Activated CD4-positive, alpha-beta T cell treated with anti-CD3 and anti-CD28 coated beads, Interleukin-2, amount 10 ng/mL, durations not matched to agents 7 days and 5 days (primary cell): ENCODE measurements at regions not wholly inside any gene's neighbourhood (a gene's known extent, or its start where the extent isn't known, plus 50 kb on each side); places are given as distances from the start of the nearest gene placed in this dataset.

Experiments used
- CTCF ChIA-PET: fragments of 350-600 bp; sonication (Branson Sonifier 250); formaldehyde crosslinking; loops from one replicate; lab custom pipeline; 2021; ENCODE audit warnings: antibody characterized with exemption; lab: Charles Lee
- POLR2A ChIA-PET: fragments of 350-600 bp; sonication (Branson Sonifier 250); formaldehyde crosslinking; loops from one replicate; lab custom pipeline; 2021; ENCODE audit warnings: antibody characterized with exemption; lab: Charles Lee
- DNase-seq: peaks from one replicate; pipeline ENCODE4 v3.0.0-alpha.2; 2020
- H3K27ac Mint-ChIP-seq: one replicate; pipeline ENCODE4 v1.8.0; 2021; ENCODE audit warnings: mild to moderate bottlenecking, moderate library complexity, mixed read lengths
- H3K27me3 Mint-ChIP-seq: one replicate; pipeline ENCODE4 v1.8.0; 2021; ENCODE audit warnings: mixed read lengths
- H3K36me3 Mint-ChIP-seq: one replicate; pipeline ENCODE4 v1.8.0; 2021; ENCODE audit warnings: low read depth, mixed read lengths
- H3K4me1 Mint-ChIP-seq: one replicate; pipeline ENCODE4 v1.8.0; 2021; ENCODE audit warnings: mixed read lengths
- H3K4me3 Mint-ChIP-seq: one replicate; pipeline ENCODE4 v1.8.0; 2021; ENCODE audit warnings: mild to moderate bottlenecking, moderate library complexity, mixed read lengths
- H3K9me3 Mint-ChIP-seq: one replicate; pipeline ENCODE4 v1.8.0; 2021; ENCODE audit warnings: mixed read lengths

GRCh38 chr21:41006636-41007035 is 159.7 kb upstream of the DSCAM start:
- Mint-ChIP-seq H3K4me3 (no peak overlapping the region), H3K27me3 (no peaks in the 10 kb centered on the region), H3K36me3 (no peaks in the 10 kb centered on the region), H3K9me3 (no peaks in the 10 kb centered on the region), H3K27ac (no peak overlapping the region), H3K4me1 (no peaks in the 10 kb centered on the region)
- ChIA-PET POLR2A (no interaction called here), CTCF (no interaction called here)
- DNase-seq: no peak

- DNase-seq: no peak
- ChIA-PET CTCF (no interaction called here), POLR2A (no interaction called here)
- H3K27ac Mint-ChIP-seq: no peak overlapping the region
- no peaks in the 10 kb centered on the region for H3K4me1 Mint-ChIP-seq
- no peaks in the 10 kb centered on the region for H3K27me3 Mint-ChIP-seq
- H3K4me3 Mint-ChIP-seq: no peak overlapping the region
- H3K9me3 Mint-ChIP-seq: no peaks in the 10 kb centered on the region
- H3K36me3 Mint-ChIP-seq: no peaks in the 10 kb centered on the region
Measured at GRCh38 chr21:41008351-41008750, 159.6 kb upstream of the BACE2 start.

- Mint-ChIP-seq H3K27me3 (no peaks in the 10 kb centered on the region), H3K4me3 (no peak overlapping the region), H3K36me3 (no peaks in the 10 kb centered on the region), H3K9me3 (no peaks in the 10 kb centered on the region), H3K4me1 (no peaks in the 10 kb centered on the region), H3K27ac (no peak overlapping the region)
- POLR2A ChIA-PET: interaction anchor here (0.6 kb wide), 1 partner anchor 143 kb away, joined by 4 read pairs; no protein-coding TSS in a partner anchor
- CTCF ChIA-PET: no interaction called here
- no peak for DNase-seq
Measured at GRCh38 chr21:41008974-41009373, 159.0 kb upstream of the BACE2 start.

- ChIA-PET CTCF (no interaction called here), POLR2A (interaction anchor here (0.6 kb wide), 1 partner anchor 144 kb away, joined by 4 read pairs; no protein-coding TSS in a partner anchor)
- no peaks in the 10 kb centered on the region for H3K4me1 Mint-ChIP-seq
- H3K36me3 Mint-ChIP-seq: no peaks in the 10 kb centered on the region
- no peak overlapping the region for H3K27ac Mint-ChIP-seq
- DNase-seq: no peak
- H3K27me3 Mint-ChIP-seq: no peaks in the 10 kb centered on the region
- no peak overlapping the region for H3K4me3 Mint-ChIP-seq
- no peaks in the 10 kb centered on the region for H3K9me3 Mint-ChIP-seq
Measured at GRCh38 chr21:41009398-41010100, 158.4 kb upstream of the BACE2 start.

GRCh38 chr21:41010101-41010435 is 157.9 kb upstream of the BACE2 start:
- Mint-ChIP-seq H3K9me3 (no peaks in the 10 kb centered on the region), H3K4me1 (no peaks in the 10 kb centered on the region), H3K36me3 (no peaks in the 10 kb centered on the region), H3K27me3 (no peaks in the 10 kb centered on the region), H3K4me3 (no peak overlapping the region), H3K27ac (no peak overlapping the region)
- ChIA-PET CTCF (no interaction called here), POLR2A (no interaction called here)
- no peak for DNase-seq

GRCh38 chr21:41011098-41011731 is 156.7 kb upstream of the BACE2 start:
- ChIA-PET POLR2A (no interaction called here), CTCF (no interaction called here)
- no peak overlapping the region for H3K27ac Mint-ChIP-seq
- no peaks in the 10 kb centered on the region for H3K27me3 Mint-ChIP-seq
- no peaks in the 10 kb centered on the region for H3K4me1 Mint-ChIP-seq
- no peaks in the 10 kb centered on the region for H3K9me3 Mint-ChIP-seq
- no peaks in the 10 kb centered on the region for H3K36me3 Mint-ChIP-seq
- DNase-seq: no peak
- no peak overlapping the region for H3K4me3 Mint-ChIP-seq

- Mint-ChIP-seq H3K9me3 (no peaks in the 10 kb centered on the region), H3K27ac (no peak overlapping the region), H3K4me3 (no peak overlapping the region), H3K27me3 (no peaks in the 10 kb centered on the region), H3K36me3 (no peaks in the 10 kb centered on the region), H3K4me1 (no peaks in the 10 kb centered on the region)
- DNase-seq: no peak
- ChIA-PET CTCF (no interaction called here), POLR2A (no interaction called here)
Measured at GRCh38 chr21:41011951-41012366, 156.0 kb upstream of the BACE2 start.

GRCh38 chr21:41012425-41012824 is 155.5 kb upstream of the BACE2 start:
- ChIA-PET CTCF (no interaction called here), POLR2A (no interaction called here)
- H3K27ac Mint-ChIP-seq: no peak overlapping the region
- no peaks in the 10 kb centered on the region for H3K36me3 Mint-ChIP-seq
- no peaks in the 10 kb centered on the region for H3K9me3 Mint-ChIP-seq
- H3K4me1 Mint-ChIP-seq: no peaks in the 10 kb centered on the region
- no peaks in the 10 kb centered on the region for H3K27me3 Mint-ChIP-seq
- H3K4me3 Mint-ChIP-seq: no peak overlapping the region
- DNase-seq: no peak

GRCh38 chr21:41016472-41016871 is 151.5 kb upstream of the BACE2 start:
- Mint-ChIP-seq H3K27ac (no peak overlapping the region), H3K9me3 (no peaks in the 10 kb centered on the region), H3K27me3 (no peaks in the 10 kb centered on the region), H3K4me1 (no peaks in the 10 kb centered on the region), H3K36me3 (no peaks in the 10 kb centered on the region), H3K4me3 (no peak overlapping the region)
- ChIA-PET POLR2A (no interaction called here), CTCF (no interaction called here)
- DNase-seq: no peak

GRCh38 chr21:41018431-41018830 is 149.5 kb upstream of the BACE2 start:
- H3K27ac Mint-ChIP-seq: no peak overlapping the region
- ChIA-PET POLR2A (no interaction called here), CTCF (interaction anchor here (0.6 kb wide), 1 partner anchor 62 kb away, joined by 4 read pairs; no protein-coding TSS in a partner anchor)
- H3K4me1 Mint-ChIP-seq: no peaks in the 10 kb centered on the region
- no peaks in the 10 kb centered on the region for H3K27me3 Mint-ChIP-seq
- H3K9me3 Mint-ChIP-seq: no peaks in the 10 kb centered on the region
- no peak for DNase-seq
- no peaks in the 10 kb centered on the region for H3K36me3 Mint-ChIP-seq
- H3K4me3 Mint-ChIP-seq: no peak overlapping the region

- CTCF ChIA-PET: no interaction called here
- no peak overlapping the region for H3K27ac Mint-ChIP-seq
- H3K4me3 Mint-ChIP-seq: no peak overlapping the region
- no peaks in the 10 kb centered on the region for H3K9me3 Mint-ChIP-seq
- no peak for DNase-seq
- no peaks in the 10 kb centered on the region for H3K36me3 Mint-ChIP-seq
- peaks cover 1% of the 10 kb centered on the region for H3K27me3 Mint-ChIP-seq
- H3K4me1 Mint-ChIP-seq: no peaks in the 10 kb centered on the region
- POLR2A ChIA-PET: no interaction called here
Measured at GRCh38 chr21:41023936-41024335, 144.0 kb upstream of the BACE2 start.

- peaks cover 1% of the 10 kb centered on the region for H3K27me3 Mint-ChIP-seq
- H3K4me3 Mint-ChIP-seq: no peak overlapping the region
- H3K36me3 Mint-ChIP-seq: no peaks in the 10 kb centered on the region
- no peaks in the 10 kb centered on the region for H3K4me1 Mint-ChIP-seq
- CTCF ChIA-PET: no interaction called here
- H3K9me3 Mint-ChIP-seq: no peaks in the 10 kb centered on the region
- POLR2A ChIA-PET: no interaction called here
- H3K27ac Mint-ChIP-seq: no peak overlapping the region
- DNase-seq: no peak
Measured at GRCh38 chr21:41024341-41024740, 143.6 kb upstream of the BACE2 start.

GRCh38 chr21:41024746-41025254 is 143.2 kb upstream of the BACE2 start:
- Mint-ChIP-seq H3K36me3 (no peaks in the 10 kb centered on the region), H3K4me1 (no peaks in the 10 kb centered on the region), H3K27me3 (peaks cover 1% of the 10 kb centered on the region), H3K4me3 (no peak overlapping the region), H3K27ac (no peak overlapping the region), H3K9me3 (no peaks in the 10 kb centered on the region)
- ChIA-PET CTCF (no interaction called here), POLR2A (no interaction called here)
- no peak for DNase-seq
